Adrenal gland (tissue), 5 donors: ENCODE measurements at regions not wholly inside any gene's neighbourhood (a gene's known extent, or its start where the extent isn't known, plus 50 kb on each side); places are given as distances from the start of the nearest gene placed in this dataset.

Source experiments
- POLR2A ChIP-seq, 2 donors: fragments of 450-650 bp; IDR thresholded peaks; one replicate each; pipeline ENCODE4 v1.6.1; 2017; ENCODE audit warnings: antibody characterized with exemption in 2 of 2, mild to moderate bottlenecking in 2 of 2, moderate library complexity in 1 of 2
- TF ChIP-seq, protein P1 (sequence below), 6 experiments: fragments of 450-650 bp in 4 of 6; fragments of 200-600 bp in 2 of 6; sonication (generic) in 1 of 6; IDR thresholded peaks; 1 replicate in 5 of 6; 2 replicates in 1 of 6; pipeline versions ENCODE4 v1.5.1 to v1.8.0; 2016 to 2021; ENCODE audit warnings: antibody characterized with exemption in 6 of 6, mild to moderate bottlenecking in 2 of 6, moderate library complexity in 1 of 6
- donor health status: DM: no; HTN: no; CAD: no.

GRCh38 chr20:39117491-39117890, 155.3 kb downstream of the DHX35 start:
- TF ChIP-seq, protein P1, sequence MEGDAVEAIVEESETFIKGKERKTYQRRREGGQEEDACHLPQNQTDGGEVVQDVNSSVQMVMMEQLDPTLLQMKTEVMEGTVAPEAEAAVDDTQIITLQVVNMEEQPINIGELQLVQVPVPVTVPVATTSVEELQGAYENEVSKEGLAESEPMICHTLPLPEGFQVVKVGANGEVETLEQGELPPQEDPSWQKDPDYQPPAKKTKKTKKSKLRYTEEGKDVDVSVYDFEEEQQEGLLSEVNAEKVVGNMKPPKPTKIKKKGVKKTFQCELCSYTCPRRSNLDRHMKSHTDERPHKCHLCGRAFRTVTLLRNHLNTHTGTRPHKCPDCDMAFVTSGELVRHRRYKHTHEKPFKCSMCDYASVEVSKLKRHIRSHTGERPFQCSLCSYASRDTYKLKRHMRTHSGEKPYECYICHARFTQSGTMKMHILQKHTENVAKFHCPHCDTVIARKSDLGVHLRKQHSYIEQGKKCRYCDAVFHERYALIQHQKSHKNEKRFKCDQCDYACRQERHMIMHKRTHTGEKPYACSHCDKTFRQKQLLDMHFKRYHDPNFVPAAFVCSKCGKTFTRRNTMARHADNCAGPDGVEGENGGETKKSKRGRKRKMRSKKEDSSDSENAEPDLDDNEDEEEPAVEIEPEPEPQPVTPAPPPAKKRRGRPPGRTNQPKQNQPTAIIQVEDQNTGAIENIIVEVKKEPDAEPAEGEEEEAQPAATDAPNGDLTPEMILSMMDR (IDR thresholded peaks at IDR 0.05) = no peak
- TF ChIP-seq POLR2A (IDR thresholded peaks at IDR 0.05) = no peak
